Bronchial epithelial cell (primary cell): ENCODE measurements at regions not wholly inside any gene's neighbourhood (a gene's known extent, or its start where the extent isn't known, plus 50 kb on each side); places are given as distances from the start of the nearest gene placed in this dataset.

Experiments
- DNase-seq: peaks from one replicate; pipeline ENCODE4 v3.0.0-alpha.2; 2010; ENCODE audit warnings: low read depth
- FAIRE-seq: peaks from 2 replicates; lab custom pipeline; 2011; peaks lifted over from hg19 to GRCh38; lab: Jason Lieb, UNC
- H3K27me3 ChIP-seq: 2 replicates; pipeline ENCODE4 v1.5.1; 2011; ENCODE audit warnings: low read length; ENCODE audit not compliant: control insufficient read depth, insufficient read depth
- H3K36me3 ChIP-seq: 2 replicates; pipeline ENCODE4 v1.5.1; 2011; ENCODE audit warnings: low read length; ENCODE audit not compliant: control insufficient read depth, insufficient read depth
- H3K4me3 ChIP-seq: 2 replicates; pipeline ENCODE4 v1.5.1; 2011; ENCODE audit warnings: mild to moderate bottlenecking, low read depth, low read length, control low read depth
- CTCF ChIP-seq: IDR thresholded peaks from 2 replicates; pipeline ENCODE4 v1.5.1; 2011; ENCODE audit warnings: mild to moderate bottlenecking, moderate library complexity, low read length, control low read depth, inconsistent platforms; ENCODE audit not compliant: insufficient read depth, severe bottlenecking

- FAIRE-seq (no peak), DNase-seq (no peak)
- TF ChIP-seq CTCF: no peak
- Histone ChIP-seq H3K4me3 (no peak overlapping the region), H3K27me3 (peaks cover 4% of the 10 kb centered on the region), H3K36me3 (no peaks in the 10 kb centered on the region)
Measured at GRCh38 chr21:36601362-36601761, 97.6 kb upstream of the SIM2 start.

- Histone ChIP-seq H3K36me3 (no peaks in the 10 kb centered on the region), H3K4me3 (no peak overlapping the region), H3K27me3 (peaks cover 5% of the 10 kb centered on the region)
- FAIRE-seq (peak; percentile 55), DNase-seq (no peak)
- TF ChIP-seq CTCF: no peak
Measured at GRCh38 chr21:36602735-36603134, 96.2 kb upstream of the SIM2 start.

- FAIRE-seq (no peak), DNase-seq (no peak)
- TF ChIP-seq CTCF: no peak
- Histone ChIP-seq H3K36me3 (no peaks in the 10 kb centered on the region), H3K27me3 (peaks cover 5% of the 10 kb centered on the region), H3K4me3 (no peak overlapping the region)
Measured at GRCh38 chr21:36603221-36603620, 95.7 kb upstream of the SIM2 start.

- no peak for TF ChIP-seq CTCF
- Histone ChIP-seq H3K27me3 (peaks cover 5% of the 10 kb centered on the region), H3K4me3 (no peak overlapping the region), H3K36me3 (no peaks in the 10 kb centered on the region)
- DNase-seq: no peak
- no peak for FAIRE-seq
Measured at GRCh38 chr21:36605426-36605825, 93.5 kb upstream of the SIM2 start.

- no peak for TF ChIP-seq CTCF
- DNase-seq (no peak), FAIRE-seq (no peak)
- H3K36me3 ChIP-seq: no peaks in the 10 kb centered on the region
- no peak overlapping the region for H3K4me3 ChIP-seq
- H3K27me3 ChIP-seq: peaks cover 5% of the 10 kb centered on the region
Measured at GRCh38 chr21:36606287-36606982, 92.5 kb upstream of the SIM2 start.

- no peak for TF ChIP-seq CTCF
- Histone ChIP-seq H3K36me3 (no peaks in the 10 kb centered on the region), H3K27me3 (peaks cover 5% of the 10 kb centered on the region), H3K4me3 (no peak overlapping the region)
- DNase-seq (no peak), FAIRE-seq (no peak)
Measured at GRCh38 chr21:36606983-36607325, 92.0 kb upstream of the SIM2 start.
